ENCODE measurements at regions not wholly inside any gene's neighbourhood (a gene's known extent, or its start where the extent isn't known, plus 50 kb on each side); places are given as distances from the start of the nearest gene placed in this dataset.

GRCh38 chrX:76228499-76228898 lies 55.6 kb downstream of the PBDC1 start:
- no peak for ATAC-seq

- no peak for ATAC-seq
Measured at GRCh38 chrX:76248901-76249300, 76.0 kb downstream of the PBDC1 start.

- peak; percentile 33 to 38 for ATAC-seq
Measured at GRCh38 chrX:76253432-76253831, 80.6 kb downstream of the PBDC1 start.

GRCh38 chrX:76279007-76279406 lies 106.1 kb downstream of the PBDC1 start:
- ATAC-seq = no peak
